GM23248 (cell line): ENCODE measurements at regions not wholly inside any gene's neighbourhood (a gene's known extent, or its start where the extent isn't known, plus 50 kb on each side); places are given as distances from the start of the nearest gene placed in this dataset.

ENCODE experiments used
- DNase-seq: peaks from one replicate; pipeline ENCODE4 v3.0.0-alpha.2; 2015
- H2AFZ ChIP-seq: fragments of 200-600 bp; sonication (generic); 2 replicates; pipeline ENCODE4 v1.6.1; 2016; ENCODE audit warnings: antibody characterized with exemption
- H3F3A ChIP-seq: fragments of 200-600 bp; sonication (generic); 2 replicates; pipeline ENCODE4 v1.6.1; 2016; ENCODE audit warnings: mild to moderate bottlenecking, antibody characterized with exemption, mixed run types; ENCODE audit not compliant: insufficient read depth
- H3K27ac ChIP-seq: fragments of 200-600 bp; sonication (generic); 2 replicates; pipeline ENCODE4 v1.5.1; 2016; ENCODE audit warnings: mild to moderate bottlenecking
- H3K27me3 ChIP-seq: fragments of 200-600 bp; sonication (generic); replicated peaks from 2 replicates; pipeline ENCODE4 v1.6.1; 2016; ENCODE audit warnings: mild to moderate bottlenecking; ENCODE audit not compliant: insufficient read depth
- H3K36me3 ChIP-seq: fragments of 200-600 bp; sonication (generic); 2 replicates; pipeline ENCODE4 v1.6.1; 2016; ENCODE audit warnings: low read depth, mild to moderate bottlenecking
- H3K4me1 ChIP-seq: fragments of 200-600 bp; sonication (generic); 2 replicates; pipeline ENCODE4 v1.6.1; 2016; ENCODE audit warnings: mild to moderate bottlenecking; ENCODE audit not compliant: insufficient read depth
- H3K4me2 ChIP-seq: fragments of 200-600 bp; sonication (generic); one replicate; pipeline ENCODE4 v1.6.1; 2016; ENCODE audit warnings: mild to moderate bottlenecking; ENCODE audit not compliant: unreplicated experiment
- H3K4me3 ChIP-seq: fragments of 200-600 bp; sonication (generic); 2 replicates; pipeline ENCODE4 v1.5.1; 2016; ENCODE audit warnings: mild to moderate bottlenecking
- H3K79me2 ChIP-seq: fragments of 200-600 bp; sonication (generic); 2 replicates; pipeline ENCODE4 v1.6.1; 2016; ENCODE audit warnings: mild to moderate bottlenecking; ENCODE audit not compliant: insufficient read depth
- H3K9ac ChIP-seq: fragments of 200-600 bp; sonication (generic); 2 replicates; pipeline ENCODE4 v1.6.1; 2016; ENCODE audit warnings: mild to moderate bottlenecking
- H3K9me2 ChIP-seq: fragments of 200-600 bp; sonication (generic); 2 replicates; pipeline ENCODE4 v1.6.1; 2016; ENCODE audit warnings: mixed run types, mild to moderate bottlenecking, moderate library complexity; ENCODE audit not compliant: insufficient read depth
- H3K9me3 ChIP-seq: fragments of 200-600 bp; sonication (generic); one replicate; pipeline ENCODE4 v1.6.1; 2017; ENCODE audit warnings: low read depth
- H4K20me1 ChIP-seq: fragments of 200-600 bp; sonication (generic); 2 replicates; pipeline ENCODE4 v1.6.0; 2016; ENCODE audit not compliant: insufficient read depth
- EZH2 ChIP-seq: fragments of 200-600 bp; sonication (generic); IDR thresholded peaks from 2 replicates; pipeline ENCODE4 v1.6.1; 2018; ENCODE audit warnings: antibody characterized with exemption, mild to moderate bottlenecking; ENCODE audit not compliant: insufficient read depth, poor library complexity, severe bottlenecking
- EZH2phosphoT487 ChIP-seq: fragments of 200-600 bp; sonication (generic); IDR thresholded peaks from 2 replicates; pipeline ENCODE4 v1.6.1; 2018; ENCODE audit warnings: antibody characterized with exemption, moderate library complexity, mild to moderate bottlenecking, low read depth; ENCODE audit not compliant: insufficient read depth
- WGBS, 2 experiments: methylation state at CpG; one replicate each; pipeline ENCODE4 v1.1.6; 2015 to 2017; ENCODE audit warnings: low lambda C conversion rate in 2 of 2, low coverage in 1 of 2; ENCODE audit errors: missing lambda C conversion rate in 2 of 2; 5-methylcytosine and 5-hydroxymethylcytosine counted together
- in situ Hi-C: fragments of 300-500 bp; cut with MboI; formaldehyde crosslinking; loops from 2 replicates; pipeline ENCODE4 v1.15.0; 2020

DNA sequence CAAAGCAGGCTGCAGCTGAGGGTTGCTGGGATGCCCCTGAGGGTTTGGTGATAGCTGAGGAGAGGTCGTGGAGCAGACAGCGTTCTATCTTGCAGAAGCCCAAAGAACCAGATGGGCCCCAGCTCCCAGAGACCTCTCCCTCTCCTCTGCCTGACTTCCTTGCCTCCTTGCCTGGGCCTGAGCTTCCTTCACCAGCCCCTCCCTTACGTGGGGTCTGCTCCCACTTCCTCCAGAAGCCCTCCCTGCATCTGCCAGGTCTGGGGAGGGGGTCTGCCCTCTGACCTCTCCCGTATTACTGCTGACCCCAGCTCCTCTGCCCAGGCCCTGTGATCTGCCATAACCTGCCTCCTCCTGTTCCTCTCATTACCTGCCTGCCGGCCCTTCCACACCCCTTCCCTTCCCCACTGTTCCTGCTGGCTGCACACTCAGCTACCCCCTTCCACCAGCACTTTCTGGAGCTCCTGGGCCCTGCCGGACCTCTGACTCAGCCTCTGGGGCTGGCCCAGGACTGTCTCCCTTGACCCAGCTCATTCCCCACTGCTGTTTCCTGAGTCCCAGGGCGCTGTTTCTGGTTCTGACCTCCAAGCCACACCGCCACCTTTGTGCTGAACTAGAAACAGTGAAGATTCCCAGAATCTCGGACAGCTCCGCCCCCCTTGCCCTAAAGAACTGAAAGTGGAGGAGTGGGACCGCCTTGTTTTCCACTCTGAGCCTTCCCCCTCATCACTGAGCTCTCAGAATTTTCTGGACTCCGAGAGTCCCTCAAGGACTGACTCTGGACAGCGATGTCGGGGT lies 237.7 kb upstream of the C1orf174 start:
- no peak for TF ChIP-seq EZH2
- no peak for TF ChIP-seq EZH2phosphoT487
- H2AFZ ChIP-seq = no peak overlapping the region
- in situ Hi-C loops = no loop called here
- H3K27me3 ChIP-seq = no peaks in the 10 kb centered on the region
- no peaks in the 10 kb centered on the region for H3K9me2 ChIP-seq
- no peaks in the 10 kb centered on the region for H3K4me1 ChIP-seq
- no peak overlapping the region for H3K9ac ChIP-seq
- no peaks in the 10 kb centered on the region for H4K20me1 ChIP-seq
- H3K4me2 ChIP-seq = no peak overlapping the region
- WGBS, 2 experiments = 23 to 30% methylated on average over 14 of the region's 14 CpGs
- DNase-seq = no peak
- no peak overlapping the region for H3K27ac ChIP-seq
- H3K9me3 ChIP-seq = no peaks in the 10 kb centered on the region
- H3K36me3 ChIP-seq = no peaks in the 10 kb centered on the region
- no peak overlapping the region for H3K4me3 ChIP-seq
- H3K79me2 ChIP-seq = no peaks in the 10 kb centered on the region
- H3F3A ChIP-seq = no peaks in the 10 kb centered on the region

DNA sequence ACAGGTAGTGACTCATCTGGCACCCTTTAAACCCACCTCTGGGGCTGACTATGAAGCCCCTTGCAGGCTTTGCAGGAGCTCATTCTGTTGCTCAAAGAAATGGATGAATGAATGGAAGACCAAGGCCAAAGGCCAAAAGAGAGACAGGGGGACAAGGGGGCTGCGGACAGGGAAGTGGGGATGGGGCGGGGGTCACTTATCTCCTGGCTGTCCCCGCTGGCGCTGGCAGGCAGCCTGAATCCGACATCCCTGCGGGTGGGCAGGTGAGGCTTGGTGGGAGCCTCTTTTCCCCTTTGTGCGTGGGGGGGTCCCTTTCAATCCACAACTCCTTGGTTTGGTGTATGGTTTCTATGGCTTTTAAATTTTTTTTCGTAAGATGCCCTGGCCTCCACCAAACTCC lies 239.6 kb upstream of the C1orf174 start:
- no peak for TF ChIP-seq EZH2
- no peak for TF ChIP-seq EZH2phosphoT487
- in situ Hi-C loops = no loop called here
- 26 to 30% methylated on average over 5 to 8 of the region's 8 CpGs for WGBS, 2 experiments

DNA sequence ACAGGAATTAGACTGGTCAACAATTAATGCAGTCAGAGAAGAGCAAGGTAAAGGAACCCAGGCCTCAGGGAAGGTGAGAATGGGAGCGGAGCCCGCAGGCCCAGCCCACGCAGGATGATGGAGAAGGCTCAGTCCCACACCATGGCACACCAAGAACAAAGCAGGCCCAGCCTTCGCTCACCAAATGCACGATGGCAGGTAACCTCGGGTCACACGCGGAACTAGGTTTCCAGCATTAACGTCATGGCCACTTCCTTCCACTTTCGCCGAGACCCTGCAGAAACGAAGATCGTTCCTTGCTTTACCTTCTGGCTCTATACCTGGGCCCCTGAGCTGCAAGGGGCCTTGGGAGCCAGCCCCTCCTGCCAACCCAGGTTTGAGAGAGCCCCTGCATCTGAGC lies 240.2 kb upstream of the C1orf174 start:
- Histone ChIP-seq H3K4me2 (no peak overlapping the region), H2AFZ (no peak overlapping the region), H3K4me3 (no peak overlapping the region), H3K9me2 (no peaks in the 10 kb centered on the region), H3K79me2 (no peaks in the 10 kb centered on the region), H3K36me3 (no peaks in the 10 kb centered on the region), H3F3A (no peaks in the 10 kb centered on the region), H3K9me3 (no peaks in the 10 kb centered on the region), H4K20me1 (no peaks in the 10 kb centered on the region), H3K27me3 (no peaks in the 10 kb centered on the region), H3K9ac (no peak overlapping the region), H3K4me1 (no peaks in the 10 kb centered on the region), H3K27ac (no peak overlapping the region)
- WGBS, 2 experiments = 58 to 64% methylated on average over 13 of the region's 13 CpGs
- TF ChIP-seq EZH2phosphoT487 (no peak), EZH2 (no peak)
- in situ Hi-C loops = no loop called here
- DNase-seq = no peak

More for the DNA sequence above, 239.6 kb upstream of the C1orf174 start:
- DNase-seq = no peak
- Histone ChIP-seq H3K36me3 (no peaks in the 10 kb centered on the region), H3K9me3 (no peaks in the 10 kb centered on the region), H4K20me1 (no peaks in the 10 kb centered on the region), H3K4me2 (no peak overlapping the region), H3K27me3 (no peaks in the 10 kb centered on the region), H3F3A (no peaks in the 10 kb centered on the region), H3K4me3 (no peak overlapping the region), H2AFZ (no peak overlapping the region), H3K79me2 (no peaks in the 10 kb centered on the region), H3K27ac (no peak overlapping the region), H3K4me1 (no peaks in the 10 kb centered on the region), H3K9ac (no peak overlapping the region), H3K9me2 (no peaks in the 10 kb centered on the region)

DNA sequence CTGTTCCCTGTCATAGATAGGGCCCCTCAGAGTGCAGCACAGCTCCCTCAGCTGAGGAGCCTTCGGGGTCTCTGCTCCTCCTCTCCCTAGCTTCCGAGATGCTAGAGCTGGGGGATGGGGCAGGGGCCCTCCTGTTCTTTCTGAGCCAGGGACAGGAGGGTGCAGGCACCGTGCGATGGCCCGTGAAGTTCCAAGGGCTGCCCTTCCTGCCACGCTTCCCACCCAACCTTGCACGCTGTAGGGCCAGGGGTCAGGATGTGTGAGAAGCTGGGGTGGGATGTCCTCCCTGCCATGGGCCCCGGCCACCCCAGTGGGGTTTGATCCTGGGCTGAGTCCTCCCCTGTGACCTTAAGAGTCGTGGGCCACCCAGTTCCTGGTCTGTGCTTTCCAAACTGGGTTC lies 240.7 kb upstream of the C1orf174 start:
- 32 to 35% methylated on average over 9 of the region's 9 CpGs for WGBS, 2 experiments
- H3K27me3 ChIP-seq = no peaks in the 10 kb centered on the region

More for the DNA sequence above, 240.7 kb upstream of the C1orf174 start:
- no peak overlapping the region for H3K9ac ChIP-seq
- H3K9me2 ChIP-seq = no peaks in the 10 kb centered on the region
- TF ChIP-seq EZH2 (no peak), EZH2phosphoT487 (no peak)
- no peak overlapping the region for H2AFZ ChIP-seq
- no peak for DNase-seq
- in situ Hi-C loops = no loop called here
- H3K4me1 ChIP-seq = no peaks in the 10 kb centered on the region
- H3F3A ChIP-seq = no peaks in the 10 kb centered on the region
- H3K79me2 ChIP-seq = no peaks in the 10 kb centered on the region
- H3K4me3 ChIP-seq = no peak overlapping the region
- H3K27ac ChIP-seq = no peak overlapping the region
- no peak overlapping the region for H3K4me2 ChIP-seq
- no peaks in the 10 kb centered on the region for H3K9me3 ChIP-seq
- H3K36me3 ChIP-seq = no peaks in the 10 kb centered on the region
- no peaks in the 10 kb centered on the region for H4K20me1 ChIP-seq
